Esophagus mucosa (tissue), 1 donor: ENCODE measurements at regions not wholly inside any gene's neighbourhood (a gene's known extent, or its start where the extent isn't known, plus 50 kb on each side); places are given as distances from the start of the nearest gene placed in this dataset.

ENCODE experiments used
- ATAC-seq: fragments of 200-7000 bp; cut with Tn5 transposase; one replicate; pipeline ENCODE4 v1.9.1; 2020
- donor health status: DM: yes; HTN: yes; CAD: no.

DNA sequence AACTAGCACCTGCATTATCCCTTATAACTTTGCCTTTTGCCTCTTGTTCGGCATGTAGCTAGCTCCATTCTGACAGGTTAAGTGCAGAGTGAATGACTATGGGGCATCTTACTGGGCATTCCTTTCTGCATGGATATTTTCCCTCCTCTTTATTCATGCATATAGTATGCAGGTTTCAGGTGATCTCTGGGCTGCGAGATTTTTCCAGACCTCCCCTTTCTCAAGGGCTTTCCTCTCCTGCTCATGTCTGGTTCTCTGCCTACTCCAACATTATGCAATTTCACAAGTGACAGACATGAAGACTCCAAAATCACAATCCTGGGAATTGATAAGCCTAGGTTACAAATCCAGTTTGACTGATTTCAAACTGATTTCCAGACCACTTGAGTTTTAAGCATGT is 503.8 kb downstream of the NXPH1 start:
- ATAC-seq, result no peak

DNA sequence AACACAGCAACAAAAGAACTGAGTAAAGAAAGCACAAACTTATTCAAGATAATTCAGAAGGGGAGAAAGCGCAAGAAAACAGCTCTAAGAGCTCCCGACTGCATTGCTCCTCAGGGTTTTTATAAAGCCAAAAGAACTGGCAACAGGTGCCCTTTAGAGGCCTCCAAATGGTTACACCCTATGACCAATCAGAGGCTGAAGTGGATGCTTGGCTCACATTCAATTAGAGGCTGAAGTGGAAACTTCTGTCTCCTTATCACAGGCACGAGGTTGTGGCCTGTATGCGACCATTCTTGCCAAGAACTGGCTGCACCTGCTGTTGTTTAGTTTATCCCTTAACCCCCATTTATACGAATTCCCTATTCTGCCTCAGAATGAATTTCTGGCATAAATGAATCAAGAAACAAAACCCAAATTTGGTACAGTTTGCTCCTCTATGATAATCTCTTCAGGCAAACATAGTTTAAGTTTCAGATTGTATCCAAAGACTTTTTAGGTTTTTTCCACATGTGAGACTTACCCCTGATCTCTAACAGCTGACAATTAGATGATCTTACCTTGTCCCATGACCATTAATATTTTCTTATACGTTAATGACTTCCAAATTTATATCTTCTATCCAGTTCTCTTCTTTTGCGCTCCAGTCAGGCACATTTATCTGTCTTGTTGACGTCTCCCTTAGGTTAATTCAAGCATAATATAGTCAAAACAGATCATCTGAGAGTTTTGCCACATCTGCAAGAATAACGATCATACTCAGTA is 504.8 kb downstream of the NXPH1 start:
- ATAC-seq, result no peak

DNA sequence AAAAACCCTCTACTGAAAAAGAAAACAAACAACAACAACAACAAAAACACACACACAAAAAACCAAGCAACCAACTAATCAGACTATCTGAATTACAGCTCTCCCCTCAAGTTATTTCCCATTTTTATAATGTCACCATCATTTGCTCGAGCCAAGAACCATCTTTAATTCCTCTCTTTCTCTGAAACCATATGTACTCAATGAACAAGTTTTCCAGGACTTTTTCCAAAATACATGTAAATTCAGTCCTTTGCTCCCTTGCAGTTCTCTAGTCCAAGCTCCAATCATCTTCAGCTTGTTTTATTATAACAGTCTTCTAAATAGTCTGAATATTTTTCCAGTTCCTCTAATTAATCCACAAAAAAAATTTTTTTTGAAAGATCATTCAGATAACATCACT is 506.0 kb downstream of the NXPH1 start:
- ATAC-seq, result no peak

DNA sequence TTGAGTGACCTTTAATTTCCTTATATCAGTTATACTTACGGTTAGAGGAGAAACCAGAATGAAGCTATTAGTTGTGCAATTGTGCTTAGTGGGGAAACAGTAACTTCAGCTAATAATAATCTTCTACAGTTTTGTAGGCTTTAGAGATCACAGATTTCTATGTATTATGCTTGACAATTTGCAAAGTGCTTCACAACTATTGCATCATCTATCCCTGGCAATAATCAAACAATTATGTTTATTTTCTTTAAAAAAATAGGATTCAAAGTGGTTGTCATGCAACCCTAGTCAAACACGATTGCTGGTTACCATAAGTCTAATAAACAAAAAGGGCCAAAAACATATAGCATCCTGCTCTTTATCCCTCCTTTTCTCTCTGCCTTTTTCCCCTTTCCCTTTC is 530.3 kb downstream of the NXPH1 start:
- no peak for ATAC-seq

DNA sequence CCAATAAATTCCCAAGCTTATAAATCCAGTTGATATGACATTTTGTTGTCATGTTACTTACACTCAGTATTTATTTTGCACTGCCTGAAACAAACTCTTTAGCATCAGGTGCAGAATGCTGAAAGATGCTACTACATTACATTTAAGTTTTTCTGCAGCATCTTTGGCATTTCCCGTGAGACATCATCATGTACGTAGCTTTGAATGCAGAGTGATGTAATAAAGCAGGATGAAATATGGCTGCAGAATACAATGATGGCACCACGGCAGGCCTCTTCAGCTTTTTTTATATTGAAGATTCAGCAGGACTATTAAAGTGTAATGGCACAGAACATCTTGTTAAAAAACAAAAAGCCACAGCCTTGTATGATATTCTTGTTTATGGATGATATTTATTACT is 531.8 kb downstream of the NXPH1 start:
- no peak for ATAC-seq

DNA sequence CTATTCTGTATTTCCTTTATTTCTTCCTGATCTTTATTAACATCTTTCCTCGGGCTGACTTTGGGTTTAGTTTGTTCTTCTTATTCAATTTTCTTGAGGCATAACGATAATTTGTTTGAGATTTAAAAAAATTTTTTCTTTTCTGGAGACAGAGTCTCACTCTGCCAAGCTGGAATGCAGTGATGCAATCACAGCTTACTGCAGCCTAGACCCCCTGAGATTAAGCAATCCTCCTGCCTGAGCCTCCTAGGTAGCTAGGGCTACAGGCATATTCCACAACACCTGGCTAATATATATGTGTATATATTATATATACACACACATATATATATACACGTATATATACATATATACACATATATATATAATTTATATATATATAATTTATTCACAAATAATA is 540.2 kb downstream of the NXPH1 start:
- no peak for ATAC-seq

DNA sequence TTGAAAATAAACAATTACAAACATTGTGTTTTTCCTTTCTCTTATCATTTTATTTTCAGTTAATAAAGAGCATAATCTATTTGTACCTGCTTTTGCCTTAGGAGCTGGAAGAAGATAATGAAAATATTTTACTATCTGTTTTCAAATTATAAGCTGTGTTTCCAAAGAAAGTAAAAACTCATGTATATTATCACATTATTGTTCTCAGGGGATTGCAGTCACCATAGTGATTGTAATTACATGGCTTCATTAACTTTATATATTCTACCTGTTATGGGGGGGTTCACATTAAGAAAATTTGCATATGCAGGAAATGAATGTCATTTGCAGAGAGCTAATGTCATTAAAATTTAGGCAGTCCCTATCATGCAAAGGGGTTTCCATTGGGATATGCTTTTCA is 542.3 kb downstream of the NXPH1 start:
- ATAC-seq, result no peak

DNA sequence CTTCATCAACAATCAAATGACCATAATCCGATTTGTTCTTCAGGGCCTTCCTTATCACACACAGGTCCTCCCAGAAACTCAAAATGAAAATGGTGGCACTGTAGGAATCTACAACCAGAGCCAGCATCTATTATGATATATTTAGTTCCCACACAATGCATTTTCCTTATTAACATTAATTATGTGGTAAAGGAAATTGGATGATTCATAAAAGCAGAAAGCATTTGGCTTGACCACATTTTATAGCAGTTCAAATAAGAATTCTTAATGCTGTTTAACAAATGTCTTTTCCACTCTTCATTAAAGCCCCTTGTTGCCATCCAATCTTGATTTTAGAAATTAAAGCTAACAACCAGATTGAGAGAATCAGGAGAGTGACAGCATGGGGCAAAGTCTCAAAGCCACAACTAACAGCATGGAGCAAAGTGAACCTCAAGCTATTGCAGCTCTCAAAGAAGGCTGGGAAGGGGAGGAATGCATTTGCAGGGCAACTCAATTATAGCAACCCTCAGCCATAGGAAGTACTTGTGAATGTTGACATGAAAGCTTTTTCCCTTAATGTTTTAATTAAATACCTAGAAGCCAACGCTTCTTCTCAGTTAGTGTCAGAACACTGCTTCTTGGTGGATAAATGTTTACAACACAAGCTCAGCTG is 549.1 kb downstream of the NXPH1 start:
- no peak for ATAC-seq

DNA sequence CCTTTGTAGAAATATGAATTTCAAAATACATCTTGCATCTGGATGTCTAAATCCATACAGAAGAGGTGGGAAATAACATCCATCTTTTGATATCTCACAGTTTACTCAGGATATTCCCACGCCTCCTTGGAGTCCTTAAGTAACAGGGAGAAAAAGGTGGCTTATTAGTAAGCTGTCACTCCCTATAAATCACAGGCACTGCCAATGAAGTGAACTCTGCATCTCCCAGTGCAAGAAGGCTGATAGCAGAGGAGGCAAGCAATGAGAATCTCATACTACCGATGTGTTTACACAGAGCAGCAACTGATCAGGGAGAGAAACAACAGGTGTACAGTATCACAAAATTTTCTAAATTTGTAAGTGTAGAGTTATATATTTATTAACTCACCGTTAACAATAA is 551.8 kb downstream of the NXPH1 start:
- no peak for ATAC-seq

DNA sequence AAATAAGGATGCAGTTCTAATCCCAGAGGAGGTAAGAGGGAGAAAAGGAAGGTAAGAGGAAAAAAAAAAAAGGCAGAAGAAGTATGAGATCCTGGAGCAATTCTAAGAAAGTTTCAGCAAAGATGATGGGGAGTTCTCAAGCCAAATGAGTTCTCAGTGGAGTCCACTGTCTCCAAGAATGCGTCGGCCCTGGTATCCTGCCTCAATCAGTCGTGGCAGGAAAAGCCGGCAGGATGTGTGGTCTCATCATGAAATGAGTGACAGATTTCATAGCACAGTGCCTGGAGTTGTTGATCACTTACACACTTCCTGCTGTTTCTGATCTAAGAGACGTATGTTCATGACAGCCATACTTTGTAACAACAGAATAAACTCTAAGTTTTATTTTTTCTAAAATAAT is 554.9 kb downstream of the NXPH1 start:
- ATAC-seq, result no peak

DNA sequence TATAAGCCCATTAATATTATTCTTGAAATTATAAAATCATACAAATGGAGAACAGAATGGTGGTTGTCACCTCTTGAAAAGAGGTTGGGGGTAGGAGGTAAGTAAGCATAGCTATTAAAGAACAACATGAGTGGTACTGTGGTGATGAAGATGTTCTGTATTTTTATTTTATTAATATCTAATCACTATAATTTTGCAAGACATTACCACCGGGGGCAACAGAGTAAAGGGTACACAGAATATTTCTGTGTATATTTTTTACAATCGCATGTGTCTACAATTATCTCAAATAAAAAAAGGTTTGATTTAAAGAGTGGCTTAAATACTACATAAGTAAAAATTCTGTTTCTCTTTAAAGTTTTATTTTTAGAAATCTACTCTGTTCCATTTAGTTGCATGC is 557.8 kb downstream of the NXPH1 start:
- no peak for ATAC-seq

DNA sequence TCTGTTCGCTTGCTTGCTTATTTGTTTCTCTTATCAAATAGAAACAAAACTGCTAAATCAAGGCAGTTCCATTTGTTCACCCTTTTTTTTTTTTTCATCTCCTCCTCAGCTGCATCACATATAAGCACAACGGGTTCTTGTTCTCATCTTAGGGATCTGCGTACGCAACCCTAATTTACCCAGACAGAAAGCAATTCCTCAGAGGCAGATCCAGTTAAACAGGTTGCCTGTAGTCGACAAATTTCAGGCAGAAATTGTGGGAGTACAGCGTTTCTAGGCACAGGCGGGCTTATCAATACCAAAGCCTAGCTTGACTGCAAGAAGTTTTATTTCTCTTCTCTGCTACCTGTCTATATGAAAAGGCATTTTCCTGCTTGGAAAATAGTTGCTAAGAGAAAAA is 565.4 kb downstream of the NXPH1 start:
- ATAC-seq, result no peak

DNA sequence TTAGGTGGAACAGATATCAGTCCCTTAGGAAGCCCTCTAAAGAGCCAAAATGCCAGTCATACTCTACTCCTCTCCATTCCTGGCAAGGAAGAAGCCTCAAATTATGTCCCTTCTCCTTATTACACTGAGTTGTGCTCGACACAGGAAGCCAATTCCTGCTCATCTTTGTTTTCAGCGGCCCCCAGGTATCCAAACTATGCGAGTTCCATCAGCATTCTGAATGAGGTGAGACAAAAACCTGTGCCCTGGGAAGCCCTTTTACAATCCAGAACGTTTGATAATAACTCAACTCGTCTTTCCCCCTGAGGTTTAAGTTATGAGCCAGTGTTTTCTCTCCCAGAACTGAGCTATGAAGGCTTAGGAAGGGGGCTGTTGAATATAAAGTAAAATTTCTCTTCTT is 580.5 kb downstream of the NXPH1 start:
- ATAC-seq, result no peak

DNA sequence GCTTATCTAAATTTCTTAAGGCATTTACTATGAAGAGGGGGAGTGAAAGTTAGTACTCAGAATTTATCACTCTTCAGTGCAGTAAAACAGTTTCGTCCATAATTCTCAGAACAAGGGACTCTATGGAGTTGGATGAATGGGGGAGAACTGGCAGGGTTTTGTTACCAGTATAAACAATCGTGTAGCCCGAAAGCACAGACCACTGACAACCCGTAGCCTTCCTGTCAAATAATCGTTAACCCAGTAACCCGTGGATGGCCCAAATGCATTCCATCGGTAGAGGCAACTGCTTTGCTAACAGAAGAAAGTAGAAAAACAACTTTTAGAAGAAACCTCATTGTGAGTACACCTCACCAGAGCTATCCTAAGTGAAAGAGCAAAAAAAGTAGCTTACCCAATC is 583.9 kb downstream of the NXPH1 start:
- ATAC-seq, result no peak

DNA sequence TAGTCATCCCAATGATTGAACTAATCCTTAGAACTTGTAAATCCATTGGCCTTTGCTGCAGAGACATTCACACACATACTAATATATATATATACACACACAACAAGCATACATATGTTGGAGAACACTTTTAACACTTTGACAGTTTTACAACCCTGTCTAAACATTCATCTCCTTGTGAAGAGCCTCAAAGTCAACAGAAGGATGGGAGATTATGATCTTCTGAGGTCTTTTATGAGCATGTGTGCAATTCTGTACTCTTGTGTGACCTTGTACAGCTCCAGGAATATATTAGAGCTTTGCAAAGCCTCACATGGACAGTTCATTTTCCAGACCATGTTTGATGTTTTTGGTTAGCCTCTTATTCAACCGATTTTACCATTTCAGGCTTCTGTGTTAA is 589.0 kb downstream of the NXPH1 start:
- no peak for ATAC-seq

DNA sequence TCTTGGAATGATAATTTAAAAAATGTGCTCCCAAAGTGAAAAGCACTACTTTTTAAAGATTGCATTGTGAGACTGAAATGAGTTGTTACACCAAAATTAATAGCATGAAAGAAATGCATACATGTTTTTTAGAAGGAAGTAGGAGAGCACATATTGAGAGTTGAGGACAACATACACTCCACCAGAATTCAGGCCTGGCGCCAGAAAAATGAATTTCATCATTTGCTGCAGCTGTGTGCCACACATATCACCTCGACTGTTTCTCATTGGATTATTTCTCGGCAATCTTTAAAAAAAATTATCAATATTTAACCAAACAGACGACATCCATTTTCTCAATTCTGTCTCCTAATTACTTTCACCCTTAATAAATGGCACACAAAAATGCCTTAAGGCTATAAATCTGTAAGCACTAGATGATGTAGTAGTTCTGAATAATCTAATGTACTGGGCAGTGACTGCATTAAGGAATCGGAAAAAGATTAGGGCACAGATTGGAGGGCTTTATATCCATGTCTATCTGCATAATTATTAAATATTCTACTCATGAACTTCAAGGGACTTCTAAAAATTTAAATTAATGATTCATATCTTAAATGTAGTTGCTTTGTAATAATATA is 590.4 kb downstream of the NXPH1 start:
- no peak for ATAC-seq

DNA sequence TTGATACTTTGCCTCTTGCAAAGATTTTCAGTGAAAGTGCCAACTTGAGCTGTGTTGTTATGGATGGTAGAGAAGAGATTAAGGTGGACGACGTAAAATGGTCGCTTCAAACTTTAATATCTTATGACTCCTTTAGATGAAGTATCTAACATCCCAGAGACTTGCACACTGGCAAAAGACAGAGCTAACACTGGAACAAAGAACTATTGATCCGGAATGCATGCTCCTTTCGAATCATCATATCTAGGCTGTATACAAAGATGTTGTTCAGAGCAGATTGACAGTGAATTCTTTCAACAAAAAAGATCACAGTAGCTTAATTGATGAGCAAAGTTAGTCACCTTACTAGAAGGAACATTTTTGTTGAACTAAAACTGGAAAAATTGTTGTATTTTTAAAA is 592.7 kb downstream of the NXPH1 start:
- no peak for ATAC-seq

DNA sequence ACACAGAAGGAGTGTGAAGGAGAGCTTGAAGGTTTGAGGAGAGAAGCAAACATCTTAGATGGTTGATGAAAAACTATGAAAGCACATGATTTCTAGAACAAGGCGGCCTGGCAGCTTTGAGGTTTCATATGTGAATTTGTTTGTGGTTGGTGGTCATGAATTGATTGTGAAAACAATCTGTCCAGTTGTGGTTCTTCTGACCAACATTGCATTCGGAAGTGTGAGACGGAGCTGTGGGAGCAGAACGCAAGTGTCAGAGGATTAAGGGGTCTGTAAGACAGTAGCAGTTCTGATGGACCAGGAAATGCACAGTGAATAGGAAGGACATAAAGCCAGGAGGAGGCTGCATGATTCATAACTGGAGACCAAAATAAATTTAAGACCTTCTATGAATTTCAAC is 594.6 kb downstream of the NXPH1 start:
- no peak for ATAC-seq

DNA sequence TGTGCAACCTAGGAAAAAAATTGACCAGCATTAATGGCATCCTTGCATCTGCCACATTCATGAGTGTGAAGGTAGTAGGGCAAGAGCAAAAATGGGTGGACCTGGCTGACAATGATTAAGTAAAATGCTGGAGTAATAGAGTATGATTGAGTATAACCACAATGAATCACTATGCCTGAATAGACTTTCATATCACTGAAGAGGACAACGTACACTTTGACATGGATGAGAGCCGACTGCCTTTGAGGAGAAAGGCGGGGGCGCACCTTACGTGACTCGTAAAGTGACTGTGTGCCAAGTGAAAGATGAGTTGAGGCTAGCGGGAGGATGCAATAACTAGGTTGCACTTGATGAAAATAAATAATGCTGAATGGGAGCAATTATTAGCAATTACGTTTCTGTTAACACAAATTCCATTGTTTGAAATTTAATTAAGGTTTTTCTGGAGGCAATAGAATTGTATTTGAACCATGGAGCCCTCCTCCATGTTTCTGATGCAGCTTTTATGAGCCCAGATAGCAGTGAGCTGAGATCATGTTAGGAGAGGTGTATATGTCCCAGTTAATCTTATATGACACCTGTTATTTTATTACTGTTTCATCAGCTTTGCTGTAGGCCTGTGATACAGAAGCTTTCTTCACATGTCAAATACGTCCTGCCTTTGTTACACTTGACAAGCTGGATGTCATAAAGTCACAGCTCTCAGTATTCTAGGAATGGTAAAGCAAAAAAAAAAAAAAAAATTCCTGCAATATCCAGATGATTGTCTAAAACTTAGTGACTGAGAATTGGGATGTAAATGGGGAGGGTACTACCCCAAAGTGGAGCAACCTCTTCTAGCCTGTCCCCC is 596.5 kb downstream of the NXPH1 start:
- no peak for ATAC-seq

DNA sequence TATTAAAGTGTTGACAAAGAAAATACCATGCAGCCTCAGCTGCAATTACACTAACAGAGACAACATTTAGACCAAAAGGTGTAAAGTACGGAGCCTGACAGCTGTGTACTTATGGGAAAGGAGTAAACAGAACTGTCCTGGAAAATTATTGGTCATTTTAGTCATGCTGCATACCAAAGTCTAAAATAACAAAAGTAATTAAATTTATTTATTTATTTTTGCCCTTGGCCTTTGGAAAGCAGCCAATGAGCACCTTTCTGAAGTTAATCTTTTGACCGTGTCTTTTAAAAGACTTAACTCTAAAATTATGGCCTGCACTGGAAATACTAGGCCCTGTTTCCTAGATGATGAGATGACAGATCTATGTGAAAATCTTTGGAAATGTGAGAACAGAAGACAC is 597.6 kb downstream of the NXPH1 start:
- no peak for ATAC-seq

DNA sequence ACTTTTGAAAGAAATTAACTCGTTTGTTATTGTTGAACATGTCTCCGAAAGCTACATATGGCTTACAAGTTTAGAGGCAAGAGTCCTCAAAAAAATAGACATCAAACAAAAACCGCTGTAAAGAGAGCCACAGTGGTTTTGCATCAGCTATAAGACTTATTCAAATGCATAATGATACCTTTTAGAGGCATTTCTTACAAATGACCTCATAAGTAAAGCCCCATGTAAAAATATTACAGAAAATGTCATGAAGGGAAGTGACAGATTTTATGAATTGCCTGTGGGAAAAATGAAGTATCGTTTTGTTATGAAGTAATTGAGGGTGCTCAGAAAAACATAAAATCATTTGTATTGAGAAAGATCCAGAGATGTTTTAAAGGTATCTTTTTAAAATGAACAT is 598.0 kb downstream of the NXPH1 start:
- no peak for ATAC-seq

DNA sequence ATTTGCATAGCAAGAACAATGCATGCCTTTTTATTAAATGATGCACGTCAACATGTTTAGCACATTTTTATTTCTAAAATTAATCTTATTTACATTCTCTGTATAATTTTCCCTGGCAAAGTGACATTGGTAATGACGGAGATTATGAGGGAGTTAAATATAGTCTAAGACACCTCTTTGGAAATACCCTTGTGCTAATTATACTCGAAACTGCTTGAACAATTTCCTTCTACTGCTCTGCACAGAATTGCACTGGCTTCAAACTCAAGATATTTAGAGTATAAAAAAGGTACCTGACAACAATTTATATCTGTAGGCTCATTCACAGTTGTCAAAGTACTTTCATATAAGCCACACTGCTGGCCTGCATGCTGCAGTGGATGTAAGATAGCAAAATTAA is 602.7 kb downstream of the NXPH1 start:
- ATAC-seq, result no peak

DNA sequence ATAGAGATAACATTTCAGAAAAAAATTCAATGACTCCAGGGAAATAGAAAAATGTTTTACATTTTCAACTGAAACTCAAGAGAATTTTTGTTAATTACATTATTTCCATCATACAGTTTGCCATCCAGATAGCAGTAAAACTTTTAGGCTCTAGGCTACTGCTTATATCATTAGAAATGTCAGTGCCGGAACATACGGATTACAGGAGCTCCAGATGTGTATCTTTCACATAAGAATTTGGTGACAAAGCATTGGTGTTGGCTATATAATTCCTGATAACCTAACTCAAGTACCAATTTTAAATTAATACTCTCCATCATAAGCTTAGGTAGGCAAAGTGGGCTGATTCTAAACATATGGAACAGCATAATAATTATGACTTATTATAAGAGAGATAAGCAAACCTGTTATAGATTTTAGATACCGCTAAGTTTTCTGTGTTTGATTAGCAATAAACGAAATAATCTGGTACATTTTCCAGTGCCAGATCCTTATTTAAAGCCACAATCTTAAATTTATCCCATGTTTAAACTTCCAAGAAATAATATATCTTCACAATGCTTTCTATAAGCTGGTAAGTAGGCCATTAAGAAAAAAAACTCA is 637.9 kb downstream of the NXPH1 start:
- no peak for ATAC-seq
